ENCODE measurements at regions not wholly inside any gene's neighbourhood (a gene's known extent, or its start where the extent isn't known, plus 50 kb on each side); places are given as distances from the start of the nearest gene placed in this dataset.

DNA sequence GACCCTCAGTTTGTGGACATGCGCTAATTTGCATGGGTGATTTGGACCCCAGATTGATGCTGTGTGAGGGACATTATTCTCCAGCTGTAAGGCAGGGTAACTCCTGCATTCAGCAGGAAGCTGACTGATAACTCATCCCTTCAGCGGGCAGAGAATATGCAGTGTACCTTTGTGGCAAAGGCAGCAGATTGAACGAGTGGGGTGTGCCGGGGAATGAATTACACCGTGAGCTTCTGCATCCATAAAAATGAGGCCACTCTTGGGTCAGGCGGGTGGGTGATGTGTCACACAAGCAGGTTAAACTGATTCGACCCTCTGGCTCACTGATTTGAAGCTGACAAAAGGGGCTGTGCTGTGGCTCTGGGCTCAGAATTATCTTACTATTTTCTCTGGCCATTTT lies 128.9 kb upstream of the PMFBP1 start (continued):
- TF ChIP-seq, protein P1, sequence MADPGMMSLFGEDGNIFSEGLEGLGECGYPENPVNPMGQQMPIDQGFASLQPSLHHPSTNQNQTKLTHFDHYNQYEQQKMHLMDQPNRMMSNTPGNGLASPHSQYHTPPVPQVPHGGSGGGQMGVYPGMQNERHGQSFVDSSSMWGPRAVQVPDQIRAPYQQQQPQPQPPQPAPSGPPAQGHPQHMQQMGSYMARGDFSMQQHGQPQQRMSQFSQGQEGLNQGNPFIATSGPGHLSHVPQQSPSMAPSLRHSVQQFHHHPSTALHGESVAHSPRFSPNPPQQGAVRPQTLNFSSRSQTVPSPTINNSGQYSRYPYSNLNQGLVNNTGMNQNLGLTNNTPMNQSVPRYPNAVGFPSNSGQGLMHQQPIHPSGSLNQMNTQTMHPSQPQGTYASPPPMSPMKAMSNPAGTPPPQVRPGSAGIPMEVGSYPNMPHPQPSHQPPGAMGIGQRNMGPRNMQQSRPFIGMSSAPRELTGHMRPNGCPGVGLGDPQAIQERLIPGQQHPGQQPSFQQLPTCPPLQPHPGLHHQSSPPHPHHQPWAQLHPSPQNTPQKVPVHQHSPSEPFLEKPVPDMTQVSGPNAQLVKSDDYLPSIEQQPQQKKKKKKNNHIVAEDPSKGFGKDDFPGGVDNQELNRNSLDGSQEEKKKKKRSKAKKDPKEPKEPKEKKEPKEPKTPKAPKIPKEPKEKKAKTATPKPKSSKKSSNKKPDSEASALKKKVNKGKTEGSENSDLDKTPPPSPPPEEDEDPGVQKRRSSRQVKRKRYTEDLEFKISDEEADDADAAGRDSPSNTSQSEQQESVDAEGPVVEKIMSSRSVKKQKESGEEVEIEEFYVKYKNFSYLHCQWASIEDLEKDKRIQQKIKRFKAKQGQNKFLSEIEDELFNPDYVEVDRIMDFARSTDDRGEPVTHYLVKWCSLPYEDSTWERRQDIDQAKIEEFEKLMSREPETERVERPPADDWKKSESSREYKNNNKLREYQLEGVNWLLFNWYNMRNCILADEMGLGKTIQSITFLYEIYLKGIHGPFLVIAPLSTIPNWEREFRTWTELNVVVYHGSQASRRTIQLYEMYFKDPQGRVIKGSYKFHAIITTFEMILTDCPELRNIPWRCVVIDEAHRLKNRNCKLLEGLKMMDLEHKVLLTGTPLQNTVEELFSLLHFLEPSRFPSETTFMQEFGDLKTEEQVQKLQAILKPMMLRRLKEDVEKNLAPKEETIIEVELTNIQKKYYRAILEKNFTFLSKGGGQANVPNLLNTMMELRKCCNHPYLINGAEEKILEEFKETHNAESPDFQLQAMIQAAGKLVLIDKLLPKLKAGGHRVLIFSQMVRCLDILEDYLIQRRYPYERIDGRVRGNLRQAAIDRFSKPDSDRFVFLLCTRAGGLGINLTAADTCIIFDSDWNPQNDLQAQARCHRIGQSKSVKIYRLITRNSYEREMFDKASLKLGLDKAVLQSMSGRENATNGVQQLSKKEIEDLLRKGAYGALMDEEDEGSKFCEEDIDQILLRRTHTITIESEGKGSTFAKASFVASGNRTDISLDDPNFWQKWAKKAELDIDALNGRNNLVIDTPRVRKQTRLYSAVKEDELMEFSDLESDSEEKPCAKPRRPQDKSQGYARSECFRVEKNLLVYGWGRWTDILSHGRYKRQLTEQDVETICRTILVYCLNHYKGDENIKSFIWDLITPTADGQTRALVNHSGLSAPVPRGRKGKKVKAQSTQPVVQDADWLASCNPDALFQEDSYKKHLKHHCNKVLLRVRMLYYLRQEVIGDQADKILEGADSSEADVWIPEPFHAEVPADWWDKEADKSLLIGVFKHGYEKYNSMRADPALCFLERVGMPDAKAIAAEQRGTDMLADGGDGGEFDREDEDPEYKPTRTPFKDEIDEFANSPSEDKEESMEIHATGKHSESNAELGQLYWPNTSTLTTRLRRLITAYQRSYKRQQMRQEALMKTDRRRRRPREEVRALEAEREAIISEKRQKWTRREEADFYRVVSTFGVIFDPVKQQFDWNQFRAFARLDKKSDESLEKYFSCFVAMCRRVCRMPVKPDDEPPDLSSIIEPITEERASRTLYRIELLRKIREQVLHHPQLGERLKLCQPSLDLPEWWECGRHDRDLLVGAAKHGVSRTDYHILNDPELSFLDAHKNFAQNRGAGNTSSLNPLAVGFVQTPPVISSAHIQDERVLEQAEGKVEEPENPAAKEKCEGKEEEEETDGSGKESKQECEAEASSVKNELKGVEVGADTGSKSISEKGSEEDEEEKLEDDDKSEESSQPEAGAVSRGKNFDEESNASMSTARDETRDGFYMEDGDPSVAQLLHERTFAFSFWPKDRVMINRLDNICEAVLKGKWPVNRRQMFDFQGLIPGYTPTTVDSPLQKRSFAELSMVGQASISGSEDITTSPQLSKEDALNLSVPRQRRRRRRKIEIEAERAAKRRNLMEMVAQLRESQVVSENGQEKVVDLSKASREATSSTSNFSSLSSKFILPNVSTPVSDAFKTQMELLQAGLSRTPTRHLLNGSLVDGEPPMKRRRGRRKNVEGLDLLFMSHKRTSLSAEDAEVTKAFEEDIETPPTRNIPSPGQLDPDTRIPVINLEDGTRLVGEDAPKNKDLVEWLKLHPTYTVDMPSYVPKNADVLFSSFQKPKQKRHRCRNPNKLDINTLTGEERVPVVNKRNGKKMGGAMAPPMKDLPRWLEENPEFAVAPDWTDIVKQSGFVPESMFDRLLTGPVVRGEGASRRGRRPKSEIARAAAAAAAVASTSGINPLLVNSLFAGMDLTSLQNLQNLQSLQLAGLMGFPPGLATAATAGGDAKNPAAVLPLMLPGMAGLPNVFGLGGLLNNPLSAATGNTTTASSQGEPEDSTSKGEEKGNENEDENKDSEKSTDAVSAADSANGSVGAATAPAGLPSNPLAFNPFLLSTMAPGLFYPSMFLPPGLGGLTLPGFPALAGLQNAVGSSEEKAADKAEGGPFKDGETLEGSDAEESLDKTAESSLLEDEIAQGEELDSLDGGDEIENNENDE (IDR thresholded peaks at IDR 0.05; ENCODE audit: insufficient replicate concordance, low read length), result no peak
- TF ChIP-seq RBBP5 (IDR thresholded peaks at IDR 0.05; ENCODE audit: borderline replicate concordance, low read depth, low read length), result no peak
